Type B pancreatic cell (in vitro differentiated cells): ENCODE measurements at regions not wholly inside any gene's neighbourhood (a gene's known extent, or its start where the extent isn't known, plus 50 kb on each side); places are given as distances from the start of the nearest gene placed in this dataset.

ENCODE experiments used
- DNase-seq: peaks from one replicate; pipeline ENCODE4 v3.0.0; 2021; ENCODE audit warnings: mixed read lengths; ENCODE audit not compliant: unreplicated experiment; ENCODE audit errors: extremely low spot score
- H3K27ac Mint-ChIP-seq: 2 replicates; pipeline ENCODE4 v1.8.0; 2021; ENCODE audit warnings: mild to moderate bottlenecking, mixed read lengths
- H3K27me3 Mint-ChIP-seq: 2 replicates; pipeline ENCODE4 v1.8.0; 2021; ENCODE audit warnings: mixed read lengths
- H3K36me3 Mint-ChIP-seq: 2 replicates; pipeline ENCODE4 v1.8.0; 2021; ENCODE audit warnings: mixed read lengths
- H3K4me1 Mint-ChIP-seq: one replicate; pipeline ENCODE4 v1.8.0; 2021; ENCODE audit warnings: mixed read lengths; ENCODE audit not compliant: unreplicated experiment
- H3K4me3 Mint-ChIP-seq: 2 replicates; pipeline ENCODE4 v1.8.0; 2021; ENCODE audit warnings: mild to moderate bottlenecking, mixed read lengths
- H3K9me3 Mint-ChIP-seq: 2 replicates; pipeline ENCODE4 v1.8.0; 2021; ENCODE audit warnings: mixed read lengths
- CTCF ChIP-seq: fragments of 200-600 bp; sonication (generic); conservative IDR thresholded peaks from 2 replicates; pipeline ENCODE4 v1.5.0; 2021; ENCODE audit warnings: antibody characterized with exemption, mild to moderate bottlenecking

GRCh38 chr2:160803881-160804280 is 310.3 kb upstream of the RBMS1 start:
- no peak overlapping the region for H3K4me3 Mint-ChIP-seq
- no peaks in the 10 kb centered on the region for H3K4me1 Mint-ChIP-seq
- no peaks in the 10 kb centered on the region for H3K36me3 Mint-ChIP-seq
- no peak for DNase-seq
- no peaks in the 10 kb centered on the region for H3K9me3 Mint-ChIP-seq
- TF ChIP-seq CTCF: no peak
- H3K27me3 Mint-ChIP-seq: no peaks in the 10 kb centered on the region
- no peak overlapping the region for H3K27ac Mint-ChIP-seq

- H3K27me3 Mint-ChIP-seq: no peaks in the 10 kb centered on the region
- TF ChIP-seq CTCF: no peak
- H3K9me3 Mint-ChIP-seq: no peaks in the 10 kb centered on the region
Measured at GRCh38 chr2:160810406-160810805, 316.8 kb upstream of the RBMS1 start.

GRCh38 chr2:160812830-160813505 is 319.4 kb upstream of the RBMS1 start:
- DNase-seq: no peak
- no peak overlapping the region for H3K27ac Mint-ChIP-seq
- no peak for TF ChIP-seq CTCF
- no peak overlapping the region for H3K4me3 Mint-ChIP-seq
- peaks cover 4% of the 10 kb centered on the region for H3K4me1 Mint-ChIP-seq
- H3K36me3 Mint-ChIP-seq: no peaks in the 10 kb centered on the region
- no peaks in the 10 kb centered on the region for H3K27me3 Mint-ChIP-seq
- H3K9me3 Mint-ChIP-seq: no peaks in the 10 kb centered on the region

More at GRCh38 chr2:160810406-160810805, 316.8 kb upstream of the RBMS1 start:
- Mint-ChIP-seq H3K27ac (no peak overlapping the region), H3K4me1 (no peaks in the 10 kb centered on the region), H3K36me3 (no peaks in the 10 kb centered on the region), H3K4me3 (no peak overlapping the region)
- no peak for DNase-seq

- H3K27ac Mint-ChIP-seq: no peak overlapping the region
- no peaks in the 10 kb centered on the region for H3K9me3 Mint-ChIP-seq
- no peaks in the 10 kb centered on the region for H3K36me3 Mint-ChIP-seq
- H3K4me3 Mint-ChIP-seq: no peak overlapping the region
- H3K4me1 Mint-ChIP-seq: peaks cover 4% of the 10 kb centered on the region
- H3K27me3 Mint-ChIP-seq: no peaks in the 10 kb centered on the region
- no peak for DNase-seq
- TF ChIP-seq CTCF: no peak
Measured at GRCh38 chr2:160813506-160813858, 319.9 kb upstream of the RBMS1 start.

- no peak overlapping the region for H3K27ac Mint-ChIP-seq
- no peaks in the 10 kb centered on the region for H3K36me3 Mint-ChIP-seq
- H3K27me3 Mint-ChIP-seq: no peaks in the 10 kb centered on the region
- TF ChIP-seq CTCF: no peak
- H3K4me1 Mint-ChIP-seq: peaks cover 4% of the 10 kb centered on the region
- no peaks in the 10 kb centered on the region for H3K9me3 Mint-ChIP-seq
- H3K4me3 Mint-ChIP-seq: no peak overlapping the region
- no peak for DNase-seq
Measured at GRCh38 chr2:160816916-160817499, 323.4 kb upstream of the RBMS1 start.
